ENCODE measurements at regions not wholly inside any gene's neighbourhood (a gene's known extent, or its start where the extent isn't known, plus 50 kb on each side); places are given as distances from the start of the nearest gene placed in this dataset.

DNA sequence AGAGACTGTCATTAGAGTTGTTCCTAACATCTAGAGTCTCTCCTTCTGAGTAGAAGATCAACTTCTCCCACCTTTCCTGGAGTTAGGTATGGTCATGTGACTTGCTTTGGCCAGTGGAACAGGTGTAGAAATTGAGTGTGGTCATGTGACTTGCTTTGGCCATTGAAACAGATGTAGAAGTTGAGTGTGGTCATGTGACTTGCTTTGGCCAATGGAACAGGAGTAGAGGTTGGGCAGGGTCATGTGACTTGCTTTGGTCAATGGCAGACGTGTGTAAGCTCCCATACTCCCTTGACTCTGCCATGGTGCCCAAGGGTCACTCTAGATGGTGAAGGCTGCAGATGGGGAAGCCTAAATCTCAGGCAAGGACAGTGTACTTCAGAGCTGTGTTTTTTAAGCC is 306.0 kb downstream of the NPHP4 start:
- no peak for DNase-seq
- H3K9me3 ChIP-seq, result no peaks in the 10 kb centered on the region
- no peak overlapping the region for H3K4me3 ChIP-seq
- 45 to 78% (median 50%) methylated on average over 1 of the region's 1 CpG for WGBS, 5 donors
- intact Hi-C loops (cut with DNase I; ENCODE audit: low total_unique reads), result no loop called here
- H3K4me1 ChIP-seq, result no peaks in the 10 kb centered on the region
- TF ChIP-seq EP300 (IDR thresholded peaks at IDR 0.05) (no peak), POLR2A (IDR thresholded peaks at IDR 0.05) (no peak), POLR2AphosphoS5 (IDR thresholded peaks at IDR 0.05) (no peak)
- TF ChIP-seq, protein P1, sequence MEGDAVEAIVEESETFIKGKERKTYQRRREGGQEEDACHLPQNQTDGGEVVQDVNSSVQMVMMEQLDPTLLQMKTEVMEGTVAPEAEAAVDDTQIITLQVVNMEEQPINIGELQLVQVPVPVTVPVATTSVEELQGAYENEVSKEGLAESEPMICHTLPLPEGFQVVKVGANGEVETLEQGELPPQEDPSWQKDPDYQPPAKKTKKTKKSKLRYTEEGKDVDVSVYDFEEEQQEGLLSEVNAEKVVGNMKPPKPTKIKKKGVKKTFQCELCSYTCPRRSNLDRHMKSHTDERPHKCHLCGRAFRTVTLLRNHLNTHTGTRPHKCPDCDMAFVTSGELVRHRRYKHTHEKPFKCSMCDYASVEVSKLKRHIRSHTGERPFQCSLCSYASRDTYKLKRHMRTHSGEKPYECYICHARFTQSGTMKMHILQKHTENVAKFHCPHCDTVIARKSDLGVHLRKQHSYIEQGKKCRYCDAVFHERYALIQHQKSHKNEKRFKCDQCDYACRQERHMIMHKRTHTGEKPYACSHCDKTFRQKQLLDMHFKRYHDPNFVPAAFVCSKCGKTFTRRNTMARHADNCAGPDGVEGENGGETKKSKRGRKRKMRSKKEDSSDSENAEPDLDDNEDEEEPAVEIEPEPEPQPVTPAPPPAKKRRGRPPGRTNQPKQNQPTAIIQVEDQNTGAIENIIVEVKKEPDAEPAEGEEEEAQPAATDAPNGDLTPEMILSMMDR (IDR thresholded peaks at IDR 0.05), result no peak
- H3K36me3 ChIP-seq, result no peaks in the 10 kb centered on the region
- H3K27me3 ChIP-seq, result peaks cover 0 to 64% (median 0%) of the 10 kb centered on the region in 3 donors
- H3K27ac ChIP-seq, result no peak overlapping the region

DNA sequence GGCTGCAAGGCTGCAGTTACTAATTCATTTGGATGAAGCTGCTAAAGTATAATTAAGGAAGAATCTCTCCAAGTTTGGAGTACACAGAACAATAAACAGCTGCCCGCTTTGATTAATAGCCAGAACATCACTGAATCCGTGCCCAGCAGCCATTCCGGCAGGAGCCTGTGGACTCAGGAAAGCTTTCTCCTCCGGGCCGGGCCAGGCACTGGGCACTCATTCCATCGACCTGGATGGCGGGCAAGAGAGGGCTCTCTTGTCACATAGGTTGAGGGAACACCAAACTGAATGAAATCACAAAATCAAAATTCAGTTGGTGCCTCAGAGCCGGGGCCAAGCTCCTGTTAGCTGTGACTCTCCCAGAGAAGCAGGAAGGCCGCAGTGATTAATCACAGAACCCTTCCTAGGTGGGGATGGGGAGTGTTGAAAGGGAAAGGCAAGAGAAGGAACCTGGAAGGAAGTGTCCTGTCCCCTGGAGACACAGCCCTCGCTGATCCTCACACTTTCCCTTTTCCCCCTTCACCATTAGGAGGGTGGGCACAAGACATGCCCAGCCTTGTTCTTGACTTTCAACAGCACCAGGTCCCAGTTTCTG is 306.7 kb downstream of the NPHP4 start:
- Histone ChIP-seq H3K27ac (no peak overlapping the region), H3K9me3 (no peaks in the 10 kb centered on the region), H3K4me3 (no peak overlapping the region), H3K4me1 (no peaks in the 10 kb centered on the region), H3K36me3 (no peaks in the 10 kb centered on the region), H3K27me3 (peaks cover 0 to 59% (median 0%) of the 10 kb centered on the region in 3 donors)
- intact Hi-C loops (cut with DNase I; ENCODE audit: low total_unique reads), result no loop called here
- TF ChIP-seq POLR2A (IDR thresholded peaks at IDR 0.05) (no peak), EP300 (IDR thresholded peaks at IDR 0.05) (no peak), POLR2AphosphoS5 (IDR thresholded peaks at IDR 0.05) (no peak)
- TF ChIP-seq, protein P1 (IDR thresholded peaks at IDR 0.05), result no peak
- no peak for DNase-seq
- WGBS, 5 donors, result 61 to 77% (median 72%) methylated on average over 10 of the region's 10 CpGs

DNA sequence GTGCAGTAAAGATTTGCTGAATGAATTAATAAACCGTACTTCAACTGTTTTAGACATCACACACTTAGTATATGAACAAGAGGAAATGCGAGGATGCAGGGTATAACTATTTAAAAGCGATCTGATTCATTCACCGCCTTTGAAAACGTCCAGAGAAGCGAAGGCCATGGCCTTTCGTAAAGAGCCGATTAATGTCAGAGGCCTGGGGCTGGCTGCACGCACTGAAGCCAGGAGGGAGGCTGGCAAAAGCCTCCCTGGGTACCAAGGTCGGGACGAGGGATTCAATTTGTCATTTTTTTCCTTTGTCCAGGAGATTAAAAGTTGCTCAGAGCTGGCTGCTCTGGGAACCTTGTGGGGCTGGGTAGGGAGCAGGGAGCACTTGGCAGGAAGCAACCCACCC is 307.4 kb downstream of the NPHP4 start:
- no peak for DNase-seq
- H3K27me3 ChIP-seq, result peaks cover 0 to 54% (median 0%) of the 10 kb centered on the region in 3 donors
- intact Hi-C loops (cut with DNase I; ENCODE audit: low total_unique reads), result no loop called here
- no peak overlapping the region for H3K4me3 ChIP-seq
- no peaks in the 10 kb centered on the region for H3K4me1 ChIP-seq
- H3K27ac ChIP-seq, result no peak overlapping the region
- TF ChIP-seq EP300 (IDR thresholded peaks at IDR 0.05) (no peak), POLR2AphosphoS5 (IDR thresholded peaks at IDR 0.05) (no peak), POLR2A (IDR thresholded peaks at IDR 0.05) (no peak)
- TF ChIP-seq, protein P1 (IDR thresholded peaks at IDR 0.05), result no peak
- H3K36me3 ChIP-seq, result no peaks in the 10 kb centered on the region
- WGBS, 5 donors, result 73 to 81% (median 78%) methylated on average over 11 of the region's 11 CpGs
- no peaks in the 10 kb centered on the region for H3K9me3 ChIP-seq

DNA sequence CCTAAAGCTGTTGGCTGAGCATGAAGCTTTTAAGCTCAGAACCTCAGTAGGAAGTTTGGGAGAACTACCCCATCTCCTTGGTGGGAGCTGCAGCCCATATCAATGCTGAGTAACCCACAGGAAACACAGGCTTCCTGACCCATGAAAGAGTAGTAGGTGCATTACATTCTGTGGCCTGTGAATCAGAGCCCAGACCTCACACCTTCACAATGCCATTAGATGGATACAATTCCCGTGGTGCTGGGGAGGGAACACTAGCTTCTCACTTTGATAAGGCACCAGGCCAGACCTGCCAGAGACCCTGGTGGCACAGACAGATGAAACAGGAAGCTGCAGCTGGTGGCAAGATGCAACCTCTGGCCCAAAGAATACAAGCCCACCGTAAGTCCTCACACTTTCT is 308.8 kb downstream of the NPHP4 start:
- Histone ChIP-seq H3K4me1 (no peaks in the 10 kb centered on the region), H3K27me3 (peaks cover 0 to 41% (median 0%) of the 10 kb centered on the region in 3 donors), H3K27ac (no peak overlapping the region), H3K9me3 (no peaks in the 10 kb centered on the region), H3K4me3 (no peak overlapping the region), H3K36me3 (no peaks in the 10 kb centered on the region)
- no peak for DNase-seq
- no peak for TF ChIP-seq EP300 (IDR thresholded peaks at IDR 0.05)
- TF ChIP-seq POLR2AphosphoS5 (IDR thresholded peaks at IDR 0.05), result no peak
- TF ChIP-seq POLR2A (IDR thresholded peaks at IDR 0.05), result no peak
- TF ChIP-seq, protein P1 (IDR thresholded peaks at IDR 0.05), result no peak
- 49 to 89% (median 66%) methylated on average over 1 to 2 of the region's 2 CpGs for WGBS, 5 donors
- intact Hi-C loops (cut with DNase I; ENCODE audit: low total_unique reads), result no loop called here
